COLO668 (cell line): ENCODE measurements at regions not wholly inside any gene's neighbourhood (a gene's known extent, or its start where the extent isn't known, plus 50 kb on each side); places are given as distances from the start of the nearest gene placed in this dataset.
"Not testable (repeated sequence)": the region's sequence is repeated elsewhere in the genome, so short reads cannot be mapped to it uniquely, and the experiment has no call there.

Experiments
- DNase-seq: peaks from one replicate; lab custom pipeline; 2025; ENCODE audit not compliant: unreplicated experiment; lab: John Stamatoyannopoulos, UW

- no peak for DNase-seq
These were observed 697.1 kb upstream of the FAT3 start for GRCh38 chr11:91527380-91528030.

GRCh38 chr11:91513734-91514133, 710.9 kb upstream of the FAT3 start:
- no peak for DNase-seq

GRCh38 chr11:91497847-91498246, 726.8 kb upstream of the FAT3 start:
- no peak for DNase-seq

DNA sequence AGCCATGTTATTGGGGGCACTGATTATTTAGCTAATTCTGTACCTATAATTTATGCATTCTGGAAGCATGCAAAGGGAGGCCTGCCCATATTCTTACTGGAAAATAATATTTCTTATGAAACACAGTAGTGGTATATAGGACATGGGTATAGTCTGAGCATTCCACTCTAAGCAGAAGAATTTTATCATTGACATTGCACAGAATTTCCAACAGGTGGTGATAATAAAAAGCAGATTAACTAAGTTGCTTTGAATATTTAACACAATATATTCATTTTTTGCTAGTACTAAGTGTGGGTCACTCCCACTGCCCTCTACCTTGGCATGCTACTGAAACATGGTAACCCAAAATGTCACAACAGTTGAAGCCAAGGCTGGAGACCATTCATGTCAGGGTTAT, 728.8 kb upstream of the FAT3 start:
- no peak for DNase-seq

DNA sequence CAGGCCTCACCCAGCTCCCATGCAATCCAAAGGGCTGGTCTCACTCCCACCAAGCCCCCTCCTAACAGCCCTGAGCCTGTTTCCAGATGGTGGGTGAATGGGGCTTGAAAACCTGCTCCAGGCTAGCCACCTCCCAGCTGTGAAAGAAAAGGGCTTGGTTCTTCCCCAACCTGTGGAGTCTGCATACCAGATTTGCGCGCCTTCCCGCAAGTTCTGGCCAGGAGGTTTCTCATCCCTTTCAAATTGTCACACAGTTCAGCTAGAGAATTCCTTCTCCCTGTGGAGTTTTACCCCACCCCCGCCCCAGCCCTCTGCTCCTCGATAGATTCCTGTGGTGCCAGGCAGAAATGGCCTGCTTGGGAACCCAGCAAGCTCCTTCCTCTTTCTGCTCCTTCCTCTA, 734.6 kb upstream of the FAT3 start:
- no peak for DNase-seq

GRCh38 chr11:91483956-91484355, 740.7 kb upstream of the FAT3 start:
- DNase-seq = not testable (repeated sequence)

- not testable (repeated sequence) for DNase-seq
These were observed 742.7 kb upstream of the FAT3 start for GRCh38 chr11:91481875-91482274.

DNA sequence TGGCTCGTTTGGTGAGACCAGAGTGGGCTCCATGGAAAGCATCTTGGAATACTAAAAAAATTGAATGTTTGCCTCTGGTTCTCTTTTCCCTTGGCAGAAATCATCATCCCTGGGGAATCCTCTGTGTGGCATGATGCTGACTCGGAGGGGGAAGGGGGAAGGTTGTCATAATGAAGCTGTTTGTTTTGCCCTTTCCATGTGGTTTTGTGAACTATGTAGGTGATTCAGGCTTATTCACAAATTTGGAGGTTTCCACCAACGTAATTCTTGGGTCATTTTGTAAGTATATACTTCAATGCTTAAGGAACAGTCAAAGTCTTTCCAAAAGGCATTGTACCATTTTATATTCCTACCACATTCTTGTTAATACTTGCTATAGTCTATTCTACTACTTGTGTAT, 754.0 kb upstream of the FAT3 start:
- no peak for DNase-seq

- DNase-seq = no peak
These were observed 764.8 kb upstream of the FAT3 start for GRCh38 chr11:91459840-91460239.

DNA sequence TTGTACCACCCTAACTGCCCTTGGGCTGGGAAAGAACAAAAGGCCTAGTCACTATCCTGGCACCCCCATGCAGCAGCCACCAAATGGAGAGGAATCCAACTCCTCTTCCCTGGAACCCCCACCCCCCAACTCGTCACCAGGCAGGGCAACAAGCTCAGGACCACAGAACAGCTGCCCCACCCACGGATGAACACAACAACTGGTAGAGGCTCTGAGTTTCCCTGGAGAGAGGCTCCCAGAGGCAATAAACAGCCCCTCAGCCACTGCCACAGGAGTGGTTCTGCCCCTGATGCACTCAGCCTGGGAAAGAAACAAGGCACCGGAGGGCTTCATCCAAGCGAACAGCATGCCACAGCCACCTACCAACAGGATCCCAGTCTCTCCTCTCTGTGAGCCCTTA, 778.4 kb upstream of the FAT3 start:
- DNase-seq = no peak

DNA sequence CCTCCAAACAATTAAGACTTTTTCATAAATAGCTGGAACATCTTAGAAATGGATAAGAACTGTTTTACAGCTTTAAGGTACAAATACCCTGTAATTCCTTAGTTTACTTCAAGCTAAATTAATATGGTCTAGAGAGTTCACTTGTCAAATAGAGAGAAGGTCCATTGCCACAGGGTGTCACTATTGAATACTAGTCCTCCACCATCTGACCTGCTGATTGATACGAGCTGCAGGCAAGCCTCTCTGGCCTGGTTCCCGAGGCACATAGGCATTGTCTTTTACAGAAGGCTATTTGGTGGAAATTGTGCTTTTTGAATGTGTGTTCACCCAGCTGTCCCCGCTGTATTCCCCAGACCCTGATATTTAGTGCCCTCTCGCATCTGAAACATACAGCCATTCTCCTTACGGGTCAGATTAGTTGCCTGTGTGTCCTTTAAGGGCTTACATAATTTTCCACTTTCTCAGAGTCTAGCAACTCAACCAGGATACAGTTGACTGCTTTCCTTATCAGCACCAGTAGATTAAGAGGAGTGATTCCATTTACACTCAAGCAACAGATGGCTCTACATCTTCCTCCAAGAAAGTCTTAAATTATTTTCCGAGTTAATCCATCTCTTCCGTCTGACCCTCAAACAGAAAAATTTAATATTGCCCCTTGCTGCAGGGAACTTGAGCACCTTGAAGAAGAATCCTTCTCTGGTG, 788.8 kb upstream of the FAT3 start:
- DNase-seq = no peak

DNA sequence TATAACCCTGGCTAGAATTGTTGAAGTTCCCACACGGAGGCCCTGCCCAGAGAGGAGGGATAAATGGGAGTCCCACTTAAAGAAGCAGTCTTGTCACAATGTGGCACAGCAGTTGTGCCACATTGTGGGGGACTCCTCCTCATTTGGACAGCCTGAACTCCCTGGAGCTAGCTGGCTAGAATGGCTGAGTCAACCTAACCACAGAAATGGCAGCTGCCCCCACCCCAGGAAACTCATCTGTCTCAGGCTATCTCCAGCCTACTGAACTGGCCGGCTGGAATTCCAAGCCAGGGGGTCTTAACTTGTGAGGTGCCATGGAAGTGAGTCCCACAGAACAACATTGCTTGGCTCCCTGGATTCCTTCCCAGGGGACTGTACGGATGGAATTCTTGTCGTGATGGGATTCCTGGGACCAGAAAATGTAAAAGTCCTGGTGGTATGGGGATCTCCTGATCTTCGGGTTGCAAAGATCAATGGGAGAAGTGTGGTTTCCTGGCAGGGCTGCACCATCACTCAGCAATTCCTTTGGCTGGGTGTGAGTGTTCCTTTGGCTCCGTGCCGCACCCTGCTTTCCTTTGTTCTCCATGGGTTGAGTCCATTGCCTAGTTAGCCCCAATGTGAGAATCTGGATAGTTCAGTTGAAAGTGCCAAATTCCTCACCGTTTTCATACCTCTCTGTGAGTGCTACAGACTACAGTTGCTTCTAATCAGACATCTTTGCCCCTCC, 791.2 kb upstream of the FAT3 start:
- DNase-seq = no peak

DNA sequence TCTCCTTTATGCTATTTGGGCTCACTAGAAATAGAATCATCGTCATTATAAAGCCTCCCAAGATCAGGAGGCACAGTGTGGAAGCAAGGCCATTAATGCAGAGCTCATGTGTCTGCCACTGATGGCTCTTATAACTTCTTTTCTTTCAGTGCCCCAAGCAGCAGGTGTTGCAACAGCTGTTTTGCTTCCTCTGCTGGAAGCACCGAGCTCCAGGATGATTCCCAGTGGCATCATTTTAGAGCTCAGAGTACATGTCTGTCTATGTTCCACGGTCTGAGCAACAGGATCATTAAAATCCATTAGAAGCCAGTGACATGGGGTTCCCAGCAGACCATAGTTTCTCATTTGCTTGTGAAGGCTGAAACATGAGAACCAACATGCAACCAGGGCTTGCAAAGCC, 803.0 kb upstream of the FAT3 start:
- peak; percentile 15 for DNase-seq

- DNase-seq = no peak
These were observed 816.8 kb upstream of the FAT3 start for GRCh38 chr11:91407842-91408241.

DNA sequence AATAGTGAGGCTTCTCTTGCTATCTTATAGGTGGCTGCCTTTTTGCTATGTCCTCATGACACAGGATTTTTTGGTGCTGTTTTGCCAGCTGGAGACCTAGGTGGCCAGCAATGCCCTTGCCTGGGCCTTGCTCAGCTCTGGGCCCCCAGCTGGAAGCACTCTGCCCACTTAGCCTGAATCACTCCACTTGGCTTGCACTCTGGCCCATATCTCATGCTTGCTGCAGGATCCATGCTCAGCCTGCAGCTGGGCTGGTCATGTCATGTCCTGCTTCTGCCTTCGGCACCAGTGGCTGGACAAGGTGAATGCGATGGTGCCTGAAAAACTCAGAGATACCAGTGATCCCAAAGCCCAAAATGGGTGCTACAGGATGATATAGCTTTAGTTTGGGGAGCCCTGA, 818.6 kb upstream of the FAT3 start:
- DNase-seq = no peak

- no peak for DNase-seq
These were observed 820.3 kb upstream of the FAT3 start for GRCh38 chr11:91404344-91404743.

DNA sequence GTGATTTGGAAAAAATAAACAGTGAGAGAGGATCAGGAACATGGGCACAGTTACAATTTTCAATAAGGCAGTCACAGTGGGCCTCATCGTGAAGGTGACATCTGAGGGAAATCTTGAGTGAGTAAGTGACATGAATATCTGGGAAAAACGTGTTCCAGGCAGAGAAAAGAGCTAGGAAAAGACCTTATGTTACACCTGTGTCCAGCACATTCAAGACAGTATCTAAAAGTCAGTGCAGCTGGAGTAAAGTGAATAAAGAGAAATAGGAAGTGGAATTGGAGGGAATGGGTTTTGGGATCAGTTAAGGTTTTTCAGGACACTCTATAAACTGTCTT, 827.5 kb upstream of the FAT3 start:
- DNase-seq = no peak

- peak; percentile 6 for DNase-seq
These were observed 828.1 kb upstream of the FAT3 start for GRCh38 chr11:91396236-91397133.

- peak; percentile 11 for DNase-seq
These were observed 829.7 kb upstream of the FAT3 start for GRCh38 chr11:91394727-91395414.

GRCh38 chr11:91394073-91394726, 830.4 kb upstream of the FAT3 start:
- DNase-seq = no peak
